HG03520 (cell line): ENCODE measurements at regions not wholly inside any gene's neighbourhood (a gene's known extent, or its start where the extent isn't known, plus 50 kb on each side); places are given as distances from the start of the nearest gene placed in this dataset.
"Not testable (repeated sequence)": the region's sequence is repeated elsewhere in the genome, so short reads cannot be mapped to it uniquely, and the experiment has no call there.

Experiments
- ATAC-seq: cut with Tn5 transposase; IDR thresholded peaks from one replicate; pipeline ENCODE4 v1.9.1; 2021; ENCODE audit warnings: mild to moderate bottlenecking, moderate library complexity; ENCODE audit not compliant: unreplicated experiment

DNA sequence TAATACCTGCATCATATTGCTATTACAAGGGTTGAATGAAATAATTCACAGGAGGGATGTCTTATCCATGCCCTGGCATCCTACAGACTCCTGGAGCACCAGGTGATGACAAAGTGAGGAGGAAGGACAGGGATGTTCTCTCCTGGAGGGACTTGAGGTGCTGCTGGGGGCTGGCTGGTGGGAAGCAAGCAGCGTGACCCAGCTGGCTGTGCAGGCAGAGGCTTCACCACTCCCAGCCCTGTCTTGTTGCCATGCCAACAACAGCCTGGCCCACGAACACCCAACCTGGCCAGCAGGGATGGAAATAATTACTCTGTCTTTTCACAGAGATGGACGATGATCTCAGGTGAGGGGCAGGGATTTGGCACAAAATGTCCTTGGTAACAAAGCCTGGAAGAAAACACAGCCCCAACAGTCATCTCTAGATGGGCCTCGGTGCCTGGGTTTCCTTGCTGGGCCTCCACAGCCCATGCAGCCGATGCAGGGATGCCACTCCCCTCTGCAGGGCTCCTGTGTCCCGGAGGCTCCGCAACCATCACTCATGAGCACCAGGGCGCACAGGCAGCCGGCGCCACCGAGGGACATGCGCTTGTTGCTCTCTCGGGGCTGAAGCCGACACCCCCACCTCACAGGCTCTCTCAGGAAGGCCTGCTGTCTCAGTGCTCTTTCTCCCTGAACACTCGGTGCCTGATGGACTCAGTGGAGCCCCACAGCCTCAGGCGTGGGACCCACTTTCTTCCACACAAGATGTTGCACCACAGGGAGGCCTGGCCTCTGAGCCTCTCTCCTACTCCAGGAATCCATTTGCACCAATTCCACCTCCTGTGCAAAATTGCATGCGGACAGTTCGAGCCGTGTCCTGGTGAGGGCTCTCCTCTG, 205.9 kb downstream of the LAT start:
- ATAC-seq, result not testable (repeated sequence)

DNA sequence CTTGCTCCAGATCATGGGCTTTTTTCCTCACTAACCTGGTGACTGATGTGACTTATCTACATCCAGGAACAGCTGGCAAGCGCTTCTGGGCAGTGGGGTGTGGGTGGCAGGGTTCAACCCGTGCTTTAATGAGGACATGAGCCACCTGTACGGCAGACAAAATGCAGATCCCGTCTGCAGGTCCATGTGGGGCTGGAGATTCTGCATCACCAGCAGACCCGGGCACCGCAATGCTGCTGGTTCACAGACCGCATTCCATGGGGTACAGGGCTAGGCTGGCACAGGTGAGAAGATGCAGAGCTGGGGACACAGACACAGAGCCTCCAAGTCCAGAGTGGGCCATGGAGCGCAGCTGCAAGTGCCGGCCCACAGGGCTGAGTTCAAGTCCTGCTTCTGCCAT, 204.0 kb downstream of the LAT start:
- ATAC-seq, result not testable (repeated sequence)

DNA sequence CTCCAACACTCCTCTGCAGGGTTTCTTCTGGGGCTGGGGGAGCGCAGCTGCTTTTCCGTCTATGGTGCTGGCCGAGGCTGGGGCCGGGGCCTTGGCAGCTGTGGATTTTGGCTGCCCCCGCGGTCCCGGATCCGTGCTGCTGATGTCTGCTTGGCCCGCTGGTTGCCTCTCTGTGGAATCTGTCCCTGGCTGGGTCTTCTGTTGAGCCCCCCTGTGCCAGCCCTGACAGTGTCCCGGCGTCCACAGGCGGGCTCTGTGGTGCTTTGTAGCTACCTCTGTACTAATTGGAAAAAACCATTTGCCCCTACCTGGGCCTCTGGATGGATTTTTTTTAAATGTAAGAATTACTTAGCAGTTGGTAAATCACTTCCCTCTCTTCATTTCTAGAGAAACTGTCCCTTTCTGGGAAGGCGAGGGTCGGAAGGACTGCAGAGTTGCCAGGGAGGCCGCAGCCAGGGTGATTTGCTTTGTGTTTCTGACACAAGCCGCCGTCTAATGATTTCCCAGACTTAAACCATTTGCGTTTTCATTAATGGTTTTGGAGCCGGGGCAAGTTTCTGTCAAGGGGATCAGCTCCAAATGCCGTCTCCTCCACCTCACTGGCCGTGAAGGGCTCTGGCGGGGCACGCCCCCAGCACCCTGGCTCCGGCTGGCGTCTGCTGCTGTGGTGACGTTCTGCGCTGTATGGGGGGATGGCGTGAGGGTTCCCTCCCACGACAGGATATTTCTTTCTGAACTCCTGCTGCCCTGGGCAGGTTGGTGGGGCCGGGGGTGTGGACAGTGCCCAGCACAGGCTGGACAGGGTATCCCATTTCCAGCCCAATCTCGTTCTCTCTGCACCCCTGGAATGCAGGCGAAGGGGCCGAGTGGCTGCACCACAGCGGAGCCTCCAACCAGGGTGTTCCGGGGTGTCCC, 201.7 kb downstream of the LAT start:
- not testable (repeated sequence) for ATAC-seq

DNA sequence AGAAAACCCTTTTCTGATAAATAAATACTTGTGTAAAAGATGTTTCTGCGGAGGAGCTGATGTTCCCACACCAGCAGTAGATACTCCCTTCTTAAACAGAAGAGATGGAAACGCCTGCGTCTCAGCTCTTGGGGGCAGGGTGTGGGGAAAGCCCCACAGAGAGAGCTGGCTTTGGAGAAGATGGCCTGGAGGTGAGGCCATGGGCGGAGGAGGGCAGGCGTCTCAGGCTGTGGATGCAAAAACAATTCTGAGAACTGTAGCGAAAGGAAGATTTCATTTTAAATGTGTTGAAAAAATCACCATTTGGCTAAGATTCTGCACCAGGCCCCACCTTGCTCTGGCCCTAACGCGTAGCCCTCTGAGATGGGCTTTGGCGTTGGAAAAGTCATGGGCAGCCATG, 201.0 kb downstream of the LAT start:
- ATAC-seq, result not testable (repeated sequence)

DNA sequence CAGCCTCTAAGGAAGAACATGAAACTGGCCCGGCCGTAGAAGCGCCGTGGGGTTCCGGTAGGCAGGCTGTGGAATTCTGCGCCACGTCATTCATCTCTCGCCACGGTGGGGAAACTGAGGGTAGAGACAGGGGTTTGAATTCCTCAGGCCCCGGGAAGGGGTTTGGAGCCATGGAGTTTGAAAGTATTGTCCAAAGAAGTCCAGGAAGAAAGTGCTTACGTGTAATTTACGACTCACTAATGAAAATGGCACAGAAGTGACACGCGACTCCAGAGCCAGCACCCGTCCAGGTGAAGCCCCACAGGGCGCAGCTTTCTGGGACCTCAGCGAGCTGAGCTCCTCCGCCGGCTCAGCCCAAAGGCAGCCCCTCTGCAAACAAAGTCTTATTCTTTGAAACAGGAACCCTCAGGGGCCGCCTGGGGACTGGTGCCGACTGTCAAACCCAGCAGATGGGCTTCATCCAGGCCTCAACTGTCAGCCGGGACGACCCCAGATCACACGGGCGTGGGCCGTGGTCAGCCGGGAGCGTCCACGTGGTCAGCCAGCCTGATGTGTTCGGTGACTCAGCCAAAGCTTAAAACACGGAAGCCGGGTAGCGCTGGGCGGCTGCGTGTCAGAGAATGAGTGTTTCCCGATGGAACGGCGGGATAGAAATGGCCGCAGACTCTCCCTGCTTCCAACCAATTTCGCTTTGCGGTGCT, 200.0 kb downstream of the LAT start:
- not testable (repeated sequence) for ATAC-seq

DNA sequence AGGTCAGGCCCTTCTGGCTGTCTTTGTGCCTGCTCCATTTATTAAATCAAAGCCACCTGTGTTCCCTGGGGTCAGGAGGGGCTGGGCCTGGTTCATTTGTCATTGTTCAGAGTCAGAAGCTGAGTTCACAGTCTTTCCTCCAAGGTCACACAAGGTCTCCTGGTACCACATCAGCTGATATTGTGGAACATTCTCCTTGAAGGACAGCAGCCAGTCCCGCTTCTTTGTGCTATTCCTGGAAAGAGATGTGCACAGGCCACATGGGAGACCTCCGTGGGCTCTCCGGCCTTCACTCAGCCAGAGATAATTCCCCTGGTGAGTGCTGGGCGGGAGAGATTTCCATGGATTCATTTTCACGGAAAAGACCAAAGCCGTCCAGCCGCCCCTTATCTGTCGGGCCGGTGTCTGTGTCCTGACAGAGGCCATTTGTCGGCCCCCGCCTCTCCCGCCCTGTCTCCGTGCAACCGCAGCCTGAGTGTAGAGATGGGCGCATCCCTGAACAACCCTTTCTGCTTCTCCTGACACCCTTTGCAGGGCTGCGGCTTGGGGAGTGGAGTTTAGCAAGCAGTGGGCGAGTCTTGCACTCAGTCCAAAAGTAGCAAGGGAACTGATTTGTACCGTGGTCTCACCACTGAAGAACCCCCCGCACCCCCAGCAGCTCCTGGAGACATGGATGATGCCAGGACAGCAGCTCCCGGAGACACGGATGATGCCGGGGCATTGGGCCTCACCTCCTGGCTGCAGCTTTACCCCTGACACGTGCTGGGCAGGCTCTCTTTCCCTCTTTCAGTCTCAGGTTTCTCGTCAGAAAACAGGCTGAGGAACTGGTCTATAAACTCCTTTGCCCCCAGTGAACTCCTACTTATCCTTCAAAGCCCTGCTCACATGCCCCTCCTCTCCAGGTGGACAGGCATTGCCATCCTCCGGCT, 198.4 kb downstream of the LAT start:
- ATAC-seq, result not testable (repeated sequence)

DNA sequence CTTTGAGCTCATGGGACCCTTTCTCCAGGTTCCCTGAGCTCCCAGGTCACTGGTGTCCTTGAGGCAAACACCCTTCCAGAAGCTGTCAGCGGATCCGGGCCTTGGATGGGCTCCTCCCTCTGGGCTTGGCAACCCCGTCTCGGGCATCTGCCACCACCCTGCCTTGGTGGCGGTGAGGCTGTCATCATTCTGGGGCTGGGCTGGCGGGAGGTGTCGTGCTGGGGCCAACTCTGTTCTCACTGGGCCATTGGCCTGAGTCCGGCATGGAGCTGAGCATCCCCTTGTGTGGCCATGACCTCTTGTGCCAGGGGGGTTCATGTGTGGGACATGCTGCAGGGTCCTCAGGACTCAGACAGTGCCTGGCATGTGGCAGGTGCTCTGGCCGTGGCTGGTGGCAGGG, 197.6 kb downstream of the LAT start:
- ATAC-seq, result no peak

DNA sequence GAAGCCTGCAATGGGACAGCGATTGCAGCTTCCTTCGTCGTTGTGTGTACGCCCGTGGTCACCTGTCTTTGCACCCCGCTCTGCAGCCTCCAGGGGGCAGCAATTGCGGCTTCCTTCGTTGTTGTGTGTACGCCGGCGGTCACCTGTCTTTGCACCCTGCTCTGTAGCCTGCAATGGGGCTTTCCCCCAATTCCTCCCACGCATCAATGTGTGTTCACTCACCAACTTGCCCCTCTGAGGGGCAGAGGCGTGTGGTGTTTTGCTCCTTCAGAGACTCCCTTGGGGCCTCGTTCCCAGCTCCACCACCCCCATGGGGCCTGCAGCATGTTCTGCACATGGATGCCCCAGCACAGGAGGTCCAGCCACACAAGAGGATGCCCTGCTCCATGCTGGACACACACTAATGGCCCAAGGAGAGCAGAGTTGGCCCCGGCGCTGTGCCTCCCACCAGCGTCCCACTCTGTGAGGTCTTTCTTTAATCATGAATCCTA, 197.1 kb downstream of the LAT start:
- not testable (repeated sequence) for ATAC-seq

DNA sequence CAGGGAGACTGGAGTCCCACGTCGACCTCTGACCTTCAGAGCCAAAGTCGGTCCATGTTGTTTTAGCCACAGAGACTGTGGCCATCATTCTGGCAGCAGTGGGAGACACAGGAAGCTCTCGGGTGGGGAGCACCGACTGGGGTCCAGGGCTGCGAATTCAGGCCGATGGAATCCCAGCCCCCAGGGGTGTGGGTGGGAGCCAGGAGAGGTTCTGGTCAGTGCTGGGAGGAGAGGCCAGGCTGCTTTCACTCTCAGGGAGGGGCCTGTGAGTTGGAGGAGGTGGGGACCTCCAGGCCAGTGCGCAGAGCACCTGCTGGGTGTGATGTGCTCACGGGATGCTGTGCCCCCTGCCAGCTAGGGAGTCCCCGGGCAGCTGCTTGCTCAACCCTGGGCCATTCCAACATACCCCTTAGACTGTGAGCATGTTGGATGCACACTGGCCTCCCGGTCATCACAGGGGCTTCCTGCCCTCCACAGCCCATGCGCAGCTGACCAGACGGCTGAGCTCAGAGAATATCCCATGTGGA, 196.5 kb downstream of the LAT start:
- ATAC-seq, result not testable (repeated sequence)

DNA sequence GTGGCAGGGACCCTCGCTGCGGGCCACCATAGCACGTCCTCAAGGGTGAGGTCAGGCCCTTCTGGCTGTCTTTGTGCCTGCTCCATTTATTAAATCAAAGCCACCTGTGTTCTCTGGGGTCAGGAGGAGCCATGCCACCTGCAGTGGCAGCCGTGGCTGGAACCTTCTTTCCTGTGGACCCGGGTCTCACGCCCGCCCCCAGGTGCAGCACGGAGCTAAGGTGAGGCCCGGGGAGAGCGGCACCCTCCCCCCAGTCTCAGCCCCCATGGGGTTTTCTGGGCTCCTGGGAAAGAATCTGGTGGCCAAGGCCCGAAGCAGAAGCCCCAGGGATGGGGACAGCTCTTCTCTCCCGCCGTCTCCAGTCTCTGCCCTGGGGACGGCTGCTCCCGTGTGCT, 195.4 kb downstream of the LAT start:
- not testable (repeated sequence) for ATAC-seq

DNA sequence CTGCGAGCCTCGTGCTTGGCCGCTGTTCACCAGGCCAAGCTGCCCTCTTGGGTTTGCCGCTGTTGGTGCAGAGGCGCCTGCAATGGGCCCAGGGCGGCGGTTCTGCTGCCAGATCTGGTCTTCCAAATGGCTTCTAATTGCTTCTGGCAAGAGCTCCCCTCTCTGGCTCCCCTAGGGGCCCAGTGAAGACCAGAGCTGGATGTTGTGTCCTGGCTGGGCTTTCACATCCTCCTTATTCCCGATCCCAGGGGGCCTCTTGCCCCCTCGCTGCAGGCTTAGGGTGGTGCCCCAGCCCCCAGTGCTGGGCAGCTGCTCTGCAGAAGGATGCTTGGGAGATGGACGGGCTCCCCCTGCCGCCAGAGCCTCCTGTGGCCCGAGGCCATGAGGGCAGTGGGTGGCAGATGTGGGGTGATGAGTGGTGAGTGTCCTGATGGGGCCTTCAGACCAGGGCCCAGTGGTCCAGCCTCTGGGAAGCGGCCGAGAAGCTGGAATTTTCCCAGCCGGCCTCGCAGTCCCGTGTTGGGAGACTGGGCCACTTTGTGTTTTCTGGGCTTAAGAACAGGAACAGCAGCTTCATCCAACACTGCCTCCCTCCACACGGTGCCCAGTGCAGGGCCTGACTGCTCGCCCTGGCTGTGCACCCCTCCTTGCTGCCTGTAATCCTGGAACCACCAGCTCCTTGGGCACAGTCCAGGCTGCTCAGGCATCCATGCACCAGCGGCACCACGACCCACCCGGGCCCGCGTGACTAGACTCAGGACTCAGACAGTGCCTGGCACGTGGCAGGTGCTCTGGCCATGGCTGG, 194.8 kb downstream of the LAT start:
- ATAC-seq, result not testable (repeated sequence)

DNA sequence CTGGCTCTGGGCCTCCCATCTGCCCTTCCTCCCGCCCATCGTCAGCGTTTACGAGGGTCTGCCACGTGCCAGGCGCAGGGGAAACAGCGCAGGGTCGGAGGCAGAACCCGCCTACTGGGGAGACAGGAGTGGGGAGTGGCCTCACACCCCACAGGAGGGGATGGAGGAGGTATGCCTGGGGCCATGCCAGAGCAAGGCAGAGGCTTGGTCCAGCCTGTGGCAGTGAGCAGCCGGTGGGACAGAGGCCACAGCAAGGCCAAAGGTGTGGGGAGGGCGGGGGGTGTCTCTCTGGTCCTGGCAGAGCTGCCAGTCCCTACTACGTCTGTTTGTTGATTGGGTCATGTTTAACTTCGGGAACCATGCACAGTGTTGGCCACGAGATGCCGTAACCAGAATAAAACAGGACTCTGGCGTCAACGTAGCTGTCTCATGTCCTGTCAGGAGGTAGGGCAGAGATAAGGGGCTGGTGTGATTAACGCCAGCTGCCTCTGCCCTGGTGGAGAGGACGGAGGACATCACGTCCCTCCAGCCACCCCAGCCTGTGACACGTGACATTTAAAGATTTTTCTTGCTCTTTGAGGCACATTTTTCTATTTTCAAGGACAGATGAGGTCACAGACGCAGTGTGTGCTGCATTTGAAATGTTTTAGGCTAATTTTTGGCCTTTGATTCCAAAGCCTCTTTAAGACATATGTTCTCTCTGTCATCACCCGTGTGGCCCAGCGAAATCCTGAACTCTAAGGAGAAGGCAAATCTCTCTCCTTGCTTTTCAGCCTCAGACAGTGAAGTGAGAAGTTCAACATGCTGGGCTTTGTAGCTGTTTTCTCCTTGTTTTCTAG, 193.3 kb downstream of the LAT start:
- not testable (repeated sequence) for ATAC-seq

DNA sequence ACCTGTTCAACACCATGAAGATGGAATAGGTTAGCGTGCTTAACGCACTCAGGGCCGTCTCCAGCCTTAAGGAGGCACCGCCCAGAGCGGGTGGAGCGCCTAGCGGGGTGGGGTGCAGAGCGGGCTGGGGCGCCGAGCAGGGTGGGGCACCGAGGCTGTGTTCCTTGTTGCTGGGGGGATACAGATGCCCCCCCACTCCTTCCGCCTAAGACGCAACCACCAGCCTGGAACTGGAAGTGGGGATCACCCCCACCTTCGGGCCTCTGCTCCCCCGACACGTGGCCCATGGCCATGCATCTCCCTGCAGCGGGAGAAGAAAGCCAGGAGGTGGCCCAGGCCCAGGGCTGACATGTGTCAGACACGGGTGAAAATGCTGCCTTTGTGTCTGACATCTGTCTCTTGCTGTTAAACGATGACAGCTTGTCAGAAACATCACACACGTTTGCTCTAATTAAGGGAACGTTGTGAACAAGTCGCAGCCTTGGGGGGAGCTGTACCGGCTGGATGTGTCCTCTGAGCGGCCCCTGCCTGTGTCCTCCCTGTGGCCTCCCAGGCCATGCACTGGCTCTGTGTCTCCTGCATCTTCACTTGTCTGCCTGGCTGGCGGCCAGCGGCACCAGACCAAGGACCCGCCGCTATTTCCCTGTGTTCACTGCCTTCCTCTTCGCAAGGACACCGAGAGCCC, 192.5 kb downstream of the LAT start:
- ATAC-seq, result not testable (repeated sequence)

DNA sequence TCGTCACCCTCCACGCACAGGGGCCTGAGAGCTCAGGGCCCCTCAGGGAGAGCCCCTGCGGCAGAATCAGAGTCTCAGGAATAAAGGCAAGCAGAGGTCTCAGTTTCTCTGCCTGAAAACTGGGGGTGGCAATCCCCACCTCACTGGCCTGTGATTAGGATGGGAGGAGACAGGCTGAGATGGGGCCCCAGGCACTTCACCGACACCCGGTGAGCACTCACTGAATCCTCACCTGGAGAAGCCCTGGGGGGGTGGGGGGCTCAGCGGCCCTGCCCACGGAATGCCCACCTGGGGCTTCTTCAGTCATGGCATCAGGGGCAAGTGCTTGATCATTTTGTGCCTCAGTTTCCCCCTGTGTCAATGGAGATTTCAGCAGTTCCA, 192.0 kb downstream of the LAT start:
- ATAC-seq, result not testable (repeated sequence)

DNA sequence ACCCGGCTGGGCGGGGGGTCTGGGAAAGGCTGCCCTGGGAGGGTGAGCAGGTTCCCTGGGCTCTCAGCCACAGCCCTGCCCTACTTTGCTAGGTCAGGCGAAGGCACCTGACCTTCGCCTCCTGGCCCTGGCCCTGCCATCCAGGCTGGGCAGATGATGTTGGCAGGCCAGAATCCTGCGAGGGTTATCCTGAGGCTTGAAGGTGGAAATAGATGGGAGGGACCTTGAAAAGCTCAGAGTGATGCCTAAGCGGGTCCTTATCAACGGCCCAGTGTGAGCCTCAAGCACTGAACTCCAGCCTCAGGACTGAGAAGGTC, 191.3 kb downstream of the LAT start:
- not testable (repeated sequence) for ATAC-seq

DNA sequence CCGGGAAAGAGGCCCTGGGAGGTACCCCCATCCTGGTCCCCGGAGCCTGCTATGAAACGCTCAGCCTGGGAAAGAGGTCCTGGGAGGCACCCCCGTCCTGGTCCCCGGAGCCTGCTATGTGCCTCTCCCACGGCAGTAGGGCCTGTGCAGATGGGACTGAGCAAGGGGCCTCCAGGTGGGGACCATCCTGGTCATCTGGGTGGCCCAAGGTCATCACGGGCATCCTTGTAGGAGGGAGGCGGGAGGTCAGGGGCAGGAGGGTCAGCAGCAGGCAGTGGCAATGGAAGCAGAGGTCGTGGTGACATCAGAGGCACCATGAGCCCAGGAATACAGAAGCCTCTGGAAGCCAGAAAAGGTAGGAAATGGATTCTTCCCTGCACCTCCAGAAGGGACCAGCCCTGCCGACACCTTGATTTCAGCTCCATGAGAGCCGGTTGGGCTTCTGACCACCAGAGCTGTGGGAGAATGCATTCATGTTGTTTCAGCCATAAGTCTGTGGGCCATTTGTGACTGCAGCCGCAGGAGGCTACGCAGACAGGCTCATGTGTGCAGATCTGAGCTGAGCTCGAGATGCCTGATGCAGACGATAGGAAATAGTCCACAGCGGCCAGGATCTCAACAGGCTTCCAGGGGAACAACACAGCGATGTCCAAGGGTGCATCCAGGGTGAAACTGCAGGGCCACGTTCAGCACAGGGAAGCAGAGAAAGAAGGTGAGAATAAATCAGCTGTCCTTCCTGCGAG, 190.7 kb downstream of the LAT start:
- not testable (repeated sequence) for ATAC-seq
